Transverse colon (tissue), 4 donors: ENCODE measurements at regions not wholly inside any gene's neighbourhood (a gene's known extent, or its start where the extent isn't known, plus 50 kb on each side); places are given as distances from the start of the nearest gene placed in this dataset.
"Not testable (repeated sequence)": the region's sequence is repeated elsewhere in the genome, so short reads cannot be mapped to it uniquely, and the experiment has no call there.

ENCODE experiments used
- DNase-seq: peaks from one replicate; pipeline ENCODE4 v3.0.0-alpha.2; 2019
- H3K27ac ChIP-seq, 4 donors: fragments of 200-600 bp; sonication (generic); 2 replicates each; pipeline ENCODE4 v1.5.1; 2016 to 2018; ENCODE audit warnings: inconsistent platforms in 4 of 4
- H3K27me3 ChIP-seq: fragments of 200-600 bp; sonication (generic); 2 replicates; pipeline ENCODE4 v1.5.1; 2017; ENCODE audit warnings: inconsistent platforms
- H3K36me3 ChIP-seq, 4 donors: fragments of 200-600 bp; sonication (generic); 2 replicates each; pipeline ENCODE4 v1.5.1; 2017 to 2019; ENCODE audit warnings: inconsistent platforms in 4 of 4
- H3K4me1 ChIP-seq, 4 donors: fragments of 200-600 bp; sonication (generic); 2 replicates each; pipeline ENCODE4 v1.5.1; 2017 to 2020; ENCODE audit warnings: inconsistent platforms in 4 of 4
- H3K4me3 ChIP-seq, 4 donors: fragments of 200-600 bp; sonication (generic); 1 replicate in 1 of 4; 2 replicates in 3 of 4; pipeline versions ENCODE4 v1.5.1 to v1.6.1; 2017 to 2019; ENCODE audit warnings: inconsistent platforms in 4 of 4
- H3K9me3 ChIP-seq, 2 donors: fragments of 200-600 bp; sonication (generic); 2 replicates each; pipeline ENCODE4 v1.5.1; 2017 to 2019; ENCODE audit warnings: inconsistent platforms in 2 of 2
- EP300 ChIP-seq: sonication (generic); formaldehyde crosslinking; IDR thresholded peaks from one replicate; pipeline ENCODE4 v1.6.1; 2017; ENCODE audit warnings: antibody characterized with exemption, low read depth
- POLR2A ChIP-seq: fragments of 450-650 bp; IDR thresholded peaks from one replicate; pipeline ENCODE4 v1.6.1; 2016; ENCODE audit warnings: antibody characterized with exemption, mild to moderate bottlenecking, moderate library complexity
- POLR2AphosphoS5 ChIP-seq, 3 donors: sonication (generic); formaldehyde crosslinking; IDR thresholded peaks; one replicate each; pipeline ENCODE4 v1.6.1; 2016; ENCODE audit warnings: antibody characterized with exemption in 3 of 3
- WGBS, 2 donors: methylation state at CpG; one replicate each; pipeline ENCODE4 v1.1.5; 2018; ENCODE audit warnings: low coverage in 1 of 2; 5-methylcytosine and 5-hydroxymethylcytosine counted together
- in situ Hi-C, 4 donors: fragments of 200-750 bp; cut with MboI; loops; one replicate each; pipeline versions ENCODE4 v1.15.0 to v1.15.1; 2017; ENCODE audit warnings: low sequenced_read_pairs in 3 of 4, low pct_ligation_motif_present in 1 of 4, low pct_unique_long_range_greater_than_20kb in 1 of 4
- intact Hi-C: fragments of 100-400 bp; cut with DNase I; formaldehyde crosslinking; loops from one replicate; pipeline ENCODE4 v1.15.1; 2023; ENCODE audit warnings: low total_unique reads
- TF ChIP-seq, protein P1 (sequence below), 5 experiments: fragments of 200-600 bp in 3 of 5; fragments of 450-650 bp in 2 of 5; sonication (generic) in 3 of 5; IDR thresholded peaks; 1 replicate in 2 of 5; 2 replicates in 3 of 5; pipeline ENCODE4 v1.5.1; 2016 to 2017; ENCODE audit warnings: antibody characterized with exemption in 5 of 5, inconsistent platforms in 3 of 5, mild to moderate bottlenecking in 2 of 5, moderate library complexity in 1 of 5

DNA sequence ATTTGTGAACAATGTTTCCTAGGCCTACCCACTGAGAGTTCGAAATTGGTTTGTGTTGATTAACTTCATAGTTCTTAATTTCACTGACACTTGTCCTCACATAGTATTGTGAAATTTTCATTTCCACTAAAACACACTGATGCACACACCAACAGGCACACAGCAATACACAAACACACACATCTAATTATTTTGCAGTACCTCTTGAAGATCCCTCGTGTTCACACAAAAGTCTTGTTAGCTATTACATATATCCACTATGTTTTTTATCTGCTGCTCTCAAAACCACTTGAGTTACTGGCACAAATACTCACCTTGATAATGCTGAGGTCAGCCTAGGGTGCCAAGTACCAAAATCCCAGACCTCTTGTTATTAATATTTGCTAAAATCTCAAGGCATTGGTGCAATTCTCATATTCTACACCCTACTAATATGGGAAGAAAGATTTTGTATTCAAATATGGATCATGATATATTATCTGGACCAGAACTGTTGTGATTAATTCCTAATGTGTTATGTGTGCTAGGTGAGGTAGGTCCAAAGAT, 767.4 kb upstream of the CDH10 start:
- Histone ChIP-seq H3K27me3 (no peaks in the 10 kb centered on the region), H3K4me3 (no peak overlapping the region), H3K9me3 (peaks cover 0 to 5% of the 10 kb centered on the region in 2 donors), H3K36me3 (no peaks in the 10 kb centered on the region), H3K4me1 (no peaks in the 10 kb centered on the region), H3K27ac (no peak overlapping the region)
- TF ChIP-seq POLR2AphosphoS5 (IDR thresholded peaks at IDR 0.05) (no peak), EP300 (no peak), POLR2A (no peak)
- TF ChIP-seq, protein P1, sequence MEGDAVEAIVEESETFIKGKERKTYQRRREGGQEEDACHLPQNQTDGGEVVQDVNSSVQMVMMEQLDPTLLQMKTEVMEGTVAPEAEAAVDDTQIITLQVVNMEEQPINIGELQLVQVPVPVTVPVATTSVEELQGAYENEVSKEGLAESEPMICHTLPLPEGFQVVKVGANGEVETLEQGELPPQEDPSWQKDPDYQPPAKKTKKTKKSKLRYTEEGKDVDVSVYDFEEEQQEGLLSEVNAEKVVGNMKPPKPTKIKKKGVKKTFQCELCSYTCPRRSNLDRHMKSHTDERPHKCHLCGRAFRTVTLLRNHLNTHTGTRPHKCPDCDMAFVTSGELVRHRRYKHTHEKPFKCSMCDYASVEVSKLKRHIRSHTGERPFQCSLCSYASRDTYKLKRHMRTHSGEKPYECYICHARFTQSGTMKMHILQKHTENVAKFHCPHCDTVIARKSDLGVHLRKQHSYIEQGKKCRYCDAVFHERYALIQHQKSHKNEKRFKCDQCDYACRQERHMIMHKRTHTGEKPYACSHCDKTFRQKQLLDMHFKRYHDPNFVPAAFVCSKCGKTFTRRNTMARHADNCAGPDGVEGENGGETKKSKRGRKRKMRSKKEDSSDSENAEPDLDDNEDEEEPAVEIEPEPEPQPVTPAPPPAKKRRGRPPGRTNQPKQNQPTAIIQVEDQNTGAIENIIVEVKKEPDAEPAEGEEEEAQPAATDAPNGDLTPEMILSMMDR (IDR thresholded peaks at IDR 0.05) = no peak
- intact Hi-C loops = no loop called here
- 53 to 88% methylated on average over 2 of the region's 2 CpGs for WGBS, 2 donors
- in situ Hi-C loops = no loop called here
- DNase-seq = no peak

DNA sequence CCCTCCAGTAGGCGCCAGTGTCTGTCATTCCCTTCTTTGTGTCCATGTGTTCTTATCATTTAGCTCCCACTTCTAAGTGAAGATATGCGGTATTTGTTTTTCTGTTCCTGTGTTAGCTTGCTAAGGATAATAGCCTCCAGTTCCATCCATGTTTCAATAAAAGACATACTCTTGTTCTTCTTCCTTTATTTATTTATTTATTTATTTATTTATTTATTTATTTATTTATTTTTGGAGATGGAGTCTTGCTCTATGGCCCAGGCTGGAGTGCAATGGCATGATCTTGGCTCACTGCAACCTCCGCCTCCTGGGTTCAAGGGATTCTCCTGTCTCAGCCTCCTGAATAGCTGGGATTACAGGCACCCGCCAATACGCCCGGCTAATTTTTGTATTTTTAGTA, 762.6 kb upstream of the CDH10 start:
- H3K4me1 ChIP-seq, H3K36me3 ChIP-seq, intact Hi-C loops, H3K27me3 ChIP-seq, H3K4me3 ChIP-seq, DNase-seq, H3K9me3 ChIP-seq, in situ Hi-C loops, H3K27ac ChIP-seq: not testable (repeated sequence)
- WGBS, 2 donors = 77 to 89% methylated on average over 6 of the region's 6 CpGs

DNA sequence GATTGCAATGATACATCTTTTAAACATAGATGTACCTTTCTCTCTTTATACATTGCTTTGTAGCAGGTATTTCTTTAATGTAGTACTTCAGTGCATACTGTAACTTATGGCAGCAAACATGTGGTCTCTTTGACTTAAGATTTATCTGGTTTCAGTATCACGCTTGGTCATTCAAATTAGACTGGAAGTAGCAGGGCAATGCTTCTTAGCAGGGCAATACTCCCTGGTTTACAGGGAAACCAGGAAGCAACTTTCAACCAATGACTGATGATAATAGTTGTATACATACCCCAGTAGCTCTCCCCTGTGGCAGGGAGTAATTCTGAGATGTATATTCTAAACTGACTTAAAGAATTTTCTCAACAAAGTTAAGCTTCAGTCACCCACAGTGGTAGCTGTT, 761.1 kb upstream of the CDH10 start:
- no peak overlapping the region for H3K27ac ChIP-seq
- TF ChIP-seq POLR2A (no peak), EP300 (no peak), POLR2AphosphoS5 (IDR thresholded peaks at IDR 0.05) (no peak)
- TF ChIP-seq, protein P1 (IDR thresholded peaks at IDR 0.05) = no peak
- in situ Hi-C loops = no loop called here
- intact Hi-C loops = no loop called here
- no peaks in the 10 kb centered on the region for H3K27me3 ChIP-seq
- H3K36me3 ChIP-seq = no peaks in the 10 kb centered on the region
- no peaks in the 10 kb centered on the region for H3K4me1 ChIP-seq
- WGBS, 2 donors = 50 to 81% methylated on average over 1 of the region's 1 CpG
- H3K9me3 ChIP-seq = peaks cover 0 to 5% of the 10 kb centered on the region in 2 donors
- DNase-seq = no peak
- no peak overlapping the region for H3K4me3 ChIP-seq

DNA sequence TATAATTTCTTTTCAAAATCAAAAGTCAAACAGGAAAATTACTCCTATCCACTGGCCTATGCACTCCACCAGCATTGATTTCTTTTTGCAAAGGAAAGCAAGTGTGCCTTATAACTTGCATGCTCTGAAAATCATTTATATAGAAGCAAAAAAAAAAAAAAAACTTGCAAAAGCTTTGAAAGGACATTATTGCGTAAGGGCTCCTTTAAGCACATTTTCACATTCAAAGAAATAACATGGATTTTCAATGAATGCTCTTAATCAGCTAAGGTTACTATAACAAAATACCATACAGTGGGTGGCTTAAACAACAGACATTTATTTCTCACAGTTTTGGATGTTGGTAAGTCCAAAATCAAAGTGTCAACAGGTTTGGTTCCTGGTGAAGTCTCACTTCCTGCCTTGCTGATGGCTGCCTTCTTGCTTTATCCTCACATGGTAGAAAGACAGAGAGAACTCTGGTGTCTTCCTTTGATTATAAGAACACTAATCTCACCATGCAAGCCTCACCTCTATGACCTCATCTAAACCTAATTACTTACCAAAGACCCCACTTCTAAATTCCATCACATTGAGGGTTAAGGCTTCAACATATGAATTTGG, 755.2 kb upstream of the CDH10 start:
- in situ Hi-C loops = no loop called here
- H3K9me3 ChIP-seq = no peaks in the 10 kb centered on the region
- H3K27ac ChIP-seq = no peak overlapping the region
- TF ChIP-seq POLR2A = no peak
- H3K36me3 ChIP-seq = no peaks in the 10 kb centered on the region
- no peaks in the 10 kb centered on the region for H3K4me1 ChIP-seq
- intact Hi-C loops = no loop called here
- DNase-seq = no peak
- H3K27me3 ChIP-seq = no peaks in the 10 kb centered on the region
- H3K4me3 ChIP-seq = no peak overlapping the region
- 94 to 100% methylated on average over 1 of the region's 1 CpG for WGBS, 2 donors

DNA sequence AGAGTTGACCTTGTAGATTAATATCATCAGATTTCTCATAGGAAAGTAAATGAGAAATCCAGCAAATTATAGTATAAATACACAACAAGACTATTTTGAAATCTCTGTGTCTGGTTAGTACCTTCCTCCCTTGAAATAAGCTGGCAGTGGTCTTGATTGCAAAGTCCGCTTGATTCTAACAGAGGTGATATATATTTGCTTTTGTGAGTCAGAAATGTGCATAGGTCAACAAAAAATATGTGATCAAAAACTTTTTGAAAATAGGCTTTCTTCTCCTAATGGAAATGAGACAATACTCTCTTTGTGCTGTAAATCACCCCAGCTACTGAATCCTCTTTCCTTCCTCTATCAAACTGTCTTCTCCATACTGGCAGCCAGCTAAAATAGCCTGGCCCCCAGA, 749.2 kb upstream of the CDH10 start:
- no peaks in the 10 kb centered on the region for H3K4me1 ChIP-seq
- H3K4me3 ChIP-seq = no peak overlapping the region
- in situ Hi-C loops (no loop called here), intact Hi-C loops (no loop called here)
- no peaks in the 10 kb centered on the region for H3K27me3 ChIP-seq
- DNase-seq = no peak
- 50 to 76% methylated on average over 1 of the region's 1 CpG for WGBS, 2 donors
- H3K9me3 ChIP-seq = no peaks in the 10 kb centered on the region
- H3K27ac ChIP-seq = no peak overlapping the region
- no peak for TF ChIP-seq EP300
- no peak for TF ChIP-seq POLR2AphosphoS5 (IDR thresholded peaks at IDR 0.05)
- TF ChIP-seq, protein P1 (IDR thresholded peaks at IDR 0.05) = no peak
- TF ChIP-seq POLR2A = no peak
- H3K36me3 ChIP-seq = no peaks in the 10 kb centered on the region
